HL-60 (cell line): ENCODE measurements at regions not wholly inside any gene's neighbourhood (a gene's known extent, or its start where the extent isn't known, plus 50 kb on each side); places are given as distances from the start of the nearest gene placed in this dataset.

Source experiments
- SPI1 ChIP-seq: IDR thresholded peaks from 2 replicates; pipeline ENCODE4 v1.6.1; 2012; ENCODE audit warnings: low read depth, mild to moderate bottlenecking, borderline replicate concordance
- TF ChIP-seq, protein P1 (sequence below): IDR thresholded peaks from one replicate; pipeline ENCODE4 v1.5.1; 2011; ENCODE audit warnings: low read length, control low read depth, inconsistent platforms; ENCODE audit not compliant: insufficient read depth
- TF ChIP-seq, protein P2 (sequence below): IDR thresholded peaks from 2 replicates; pipeline ENCODE4 v1.6.1; 2012; ENCODE audit warnings: low read depth; ENCODE audit not compliant: insufficient replicate concordance

DNA sequence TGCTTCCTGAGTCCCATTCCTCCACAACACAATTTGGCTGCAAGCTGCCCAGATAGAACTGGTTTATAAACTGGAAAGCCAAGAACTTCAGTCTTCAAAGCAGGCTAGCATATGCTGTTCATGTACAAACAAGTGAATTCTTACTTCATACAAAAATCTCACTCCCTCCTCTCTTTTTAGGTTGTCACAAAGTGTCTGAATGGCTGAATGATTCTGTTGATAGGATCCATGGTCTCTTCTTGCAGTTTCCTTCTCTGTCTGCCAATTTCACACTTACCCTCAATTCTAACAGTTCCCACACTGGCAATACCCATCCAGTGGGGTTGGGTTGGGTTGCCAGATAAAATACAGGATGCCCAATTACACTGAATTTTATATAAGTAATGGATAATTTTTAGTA, 363.5 kb downstream of the DEPDC1B start:
- TF ChIP-seq, protein P1, sequence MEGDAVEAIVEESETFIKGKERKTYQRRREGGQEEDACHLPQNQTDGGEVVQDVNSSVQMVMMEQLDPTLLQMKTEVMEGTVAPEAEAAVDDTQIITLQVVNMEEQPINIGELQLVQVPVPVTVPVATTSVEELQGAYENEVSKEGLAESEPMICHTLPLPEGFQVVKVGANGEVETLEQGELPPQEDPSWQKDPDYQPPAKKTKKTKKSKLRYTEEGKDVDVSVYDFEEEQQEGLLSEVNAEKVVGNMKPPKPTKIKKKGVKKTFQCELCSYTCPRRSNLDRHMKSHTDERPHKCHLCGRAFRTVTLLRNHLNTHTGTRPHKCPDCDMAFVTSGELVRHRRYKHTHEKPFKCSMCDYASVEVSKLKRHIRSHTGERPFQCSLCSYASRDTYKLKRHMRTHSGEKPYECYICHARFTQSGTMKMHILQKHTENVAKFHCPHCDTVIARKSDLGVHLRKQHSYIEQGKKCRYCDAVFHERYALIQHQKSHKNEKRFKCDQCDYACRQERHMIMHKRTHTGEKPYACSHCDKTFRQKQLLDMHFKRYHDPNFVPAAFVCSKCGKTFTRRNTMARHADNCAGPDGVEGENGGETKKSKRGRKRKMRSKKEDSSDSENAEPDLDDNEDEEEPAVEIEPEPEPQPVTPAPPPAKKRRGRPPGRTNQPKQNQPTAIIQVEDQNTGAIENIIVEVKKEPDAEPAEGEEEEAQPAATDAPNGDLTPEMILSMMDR = no peak
- TF ChIP-seq SPI1 = no peak
- TF ChIP-seq, protein P2, sequence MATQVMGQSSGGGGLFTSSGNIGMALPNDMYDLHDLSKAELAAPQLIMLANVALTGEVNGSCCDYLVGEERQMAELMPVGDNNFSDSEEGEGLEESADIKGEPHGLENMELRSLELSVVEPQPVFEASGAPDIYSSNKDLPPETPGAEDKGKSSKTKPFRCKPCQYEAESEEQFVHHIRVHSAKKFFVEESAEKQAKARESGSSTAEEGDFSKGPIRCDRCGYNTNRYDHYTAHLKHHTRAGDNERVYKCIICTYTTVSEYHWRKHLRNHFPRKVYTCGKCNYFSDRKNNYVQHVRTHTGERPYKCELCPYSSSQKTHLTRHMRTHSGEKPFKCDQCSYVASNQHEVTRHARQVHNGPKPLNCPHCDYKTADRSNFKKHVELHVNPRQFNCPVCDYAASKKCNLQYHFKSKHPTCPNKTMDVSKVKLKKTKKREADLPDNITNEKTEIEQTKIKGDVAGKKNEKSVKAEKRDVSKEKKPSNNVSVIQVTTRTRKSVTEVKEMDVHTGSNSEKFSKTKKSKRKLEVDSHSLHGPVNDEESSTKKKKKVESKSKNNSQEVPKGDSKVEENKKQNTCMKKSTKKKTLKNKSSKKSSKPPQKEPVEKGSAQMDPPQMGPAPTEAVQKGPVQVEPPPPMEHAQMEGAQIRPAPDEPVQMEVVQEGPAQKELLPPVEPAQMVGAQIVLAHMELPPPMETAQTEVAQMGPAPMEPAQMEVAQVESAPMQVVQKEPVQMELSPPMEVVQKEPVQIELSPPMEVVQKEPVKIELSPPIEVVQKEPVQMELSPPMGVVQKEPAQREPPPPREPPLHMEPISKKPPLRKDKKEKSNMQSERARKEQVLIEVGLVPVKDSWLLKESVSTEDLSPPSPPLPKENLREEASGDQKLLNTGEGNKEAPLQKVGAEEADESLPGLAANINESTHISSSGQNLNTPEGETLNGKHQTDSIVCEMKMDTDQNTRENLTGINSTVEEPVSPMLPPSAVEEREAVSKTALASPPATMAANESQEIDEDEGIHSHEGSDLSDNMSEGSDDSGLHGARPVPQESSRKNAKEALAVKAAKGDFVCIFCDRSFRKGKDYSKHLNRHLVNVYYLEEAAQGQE = no peak
